Gastroesophageal sphincter (tissue), 3 donors: ENCODE measurements at regions not wholly inside any gene's neighbourhood (a gene's known extent, or its start where the extent isn't known, plus 50 kb on each side); places are given as distances from the start of the nearest gene placed in this dataset.

Source experiments
- CTCF ChIP-seq, 4 experiments: fragments of 200-600 bp in 2 of 4; fragments of 450-650 bp in 2 of 4; sonication (generic) in 1 of 4; IDR thresholded peaks; one replicate each; pipeline ENCODE4 v1.5.1; 2017 to 2019; ENCODE audit warnings: antibody characterized with exemption in 4 of 4, mild to moderate bottlenecking in 2 of 4, moderate library complexity in 2 of 4
- EP300 ChIP-seq: sonication (generic); formaldehyde crosslinking; IDR thresholded peaks from one replicate; pipeline ENCODE4 v1.6.1; 2017; ENCODE audit warnings: antibody characterized with exemption, mild to moderate bottlenecking
- POLR2A ChIP-seq, 2 donors: fragments of 450-650 bp; IDR thresholded peaks; one replicate each; pipeline ENCODE4 v1.6.1; 2017; ENCODE audit warnings: antibody characterized with exemption in 2 of 2, mild to moderate bottlenecking in 2 of 2, moderate library complexity in 1 of 2
- POLR2AphosphoS5 ChIP-seq: sonication (generic); formaldehyde crosslinking; IDR thresholded peaks from one replicate; pipeline ENCODE4 v1.6.1; 2017; ENCODE audit warnings: antibody characterized with exemption

DNA sequence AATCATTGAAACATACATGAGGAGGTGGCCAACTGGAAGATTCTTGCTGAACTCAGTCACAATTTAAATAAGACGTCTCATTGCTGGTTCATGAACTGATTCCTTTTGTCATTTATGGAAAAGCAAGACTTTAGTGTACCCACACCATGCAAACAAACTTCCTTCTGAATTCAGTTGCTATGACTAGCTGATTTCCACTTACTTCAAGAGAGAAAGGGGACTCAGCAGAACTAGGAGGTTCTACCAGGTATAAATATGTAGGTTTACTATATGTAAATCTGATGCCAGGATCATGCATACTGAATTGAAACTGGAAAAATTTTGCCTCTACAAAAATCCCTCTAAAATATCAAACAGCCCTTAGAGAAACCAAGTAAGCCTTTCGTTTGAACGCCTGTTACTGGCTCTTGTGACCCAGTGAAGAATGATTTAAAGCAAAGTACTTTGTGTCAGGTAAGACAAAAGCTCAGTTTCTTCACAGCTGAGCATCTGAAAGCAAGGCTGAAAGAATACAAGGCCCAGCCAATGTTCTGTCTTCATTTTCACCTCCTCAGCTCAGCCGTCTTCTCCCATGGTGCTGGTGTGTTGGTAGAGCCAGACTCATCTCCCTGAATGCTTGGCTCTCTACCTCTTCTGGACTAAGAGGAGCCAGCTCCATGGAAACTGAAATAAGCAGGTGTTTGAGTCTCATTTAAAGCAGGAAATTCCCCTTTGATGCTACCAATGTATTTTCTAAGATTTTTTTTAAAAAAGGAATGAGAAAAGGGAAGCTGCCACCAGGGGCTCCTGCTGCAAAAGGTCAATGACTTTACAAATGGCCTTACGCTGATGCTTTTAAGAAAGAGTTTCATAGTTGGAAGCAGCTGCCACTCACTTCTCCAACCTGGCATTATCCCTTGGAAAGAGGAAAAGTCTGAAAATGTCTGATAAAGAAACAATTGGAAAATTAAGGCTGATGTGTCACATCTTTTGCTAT is 301.6 kb downstream of the EFHB start:
- no peak for TF ChIP-seq CTCF (IDR thresholded peaks at IDR 0.05)
- TF ChIP-seq POLR2A (IDR thresholded peaks at IDR 0.05) = no peak
- TF ChIP-seq POLR2AphosphoS5 = no peak
- no peak for TF ChIP-seq EP300
